ENCODE measurements at regions not wholly inside any gene's neighbourhood (a gene's known extent, or its start where the extent isn't known, plus 50 kb on each side); places are given as distances from the start of the nearest gene placed in this dataset.

GRCh38 chr13:83531022-83531421 is 351.3 kb downstream of the SLITRK1 start:
- no peak for DNase-seq (ENCODE audit: low spot score)
- H3K4me3 ChIP-seq = no peak overlapping the region
- 30% methylated on average over 1 of the region's 1 CpG for WGBS (ENCODE audit: low lambda C conversion rate, missing lambda C conversion rate)
- H3K9me2 ChIP-seq (replicated peaks; ENCODE audit: insufficient read depth) = no peaks in the 10 kb centered on the region
- H3K27ac ChIP-seq = no peak overlapping the region
- TF ChIP-seq, protein P1, sequence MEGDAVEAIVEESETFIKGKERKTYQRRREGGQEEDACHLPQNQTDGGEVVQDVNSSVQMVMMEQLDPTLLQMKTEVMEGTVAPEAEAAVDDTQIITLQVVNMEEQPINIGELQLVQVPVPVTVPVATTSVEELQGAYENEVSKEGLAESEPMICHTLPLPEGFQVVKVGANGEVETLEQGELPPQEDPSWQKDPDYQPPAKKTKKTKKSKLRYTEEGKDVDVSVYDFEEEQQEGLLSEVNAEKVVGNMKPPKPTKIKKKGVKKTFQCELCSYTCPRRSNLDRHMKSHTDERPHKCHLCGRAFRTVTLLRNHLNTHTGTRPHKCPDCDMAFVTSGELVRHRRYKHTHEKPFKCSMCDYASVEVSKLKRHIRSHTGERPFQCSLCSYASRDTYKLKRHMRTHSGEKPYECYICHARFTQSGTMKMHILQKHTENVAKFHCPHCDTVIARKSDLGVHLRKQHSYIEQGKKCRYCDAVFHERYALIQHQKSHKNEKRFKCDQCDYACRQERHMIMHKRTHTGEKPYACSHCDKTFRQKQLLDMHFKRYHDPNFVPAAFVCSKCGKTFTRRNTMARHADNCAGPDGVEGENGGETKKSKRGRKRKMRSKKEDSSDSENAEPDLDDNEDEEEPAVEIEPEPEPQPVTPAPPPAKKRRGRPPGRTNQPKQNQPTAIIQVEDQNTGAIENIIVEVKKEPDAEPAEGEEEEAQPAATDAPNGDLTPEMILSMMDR (IDR thresholded peaks at IDR 0.05; ENCODE audit: poor library complexity) = no peak
- TF ChIP-seq EZH2 (IDR thresholded peaks at IDR 0.05; ENCODE audit: borderline replicate concordance) = no peak
- TF ChIP-seq EZH2phosphoT487 (IDR thresholded peaks at IDR 0.05; ENCODE audit: low read depth, severe bottlenecking, unreplicated experiment) = no peak
- H4K20me1 ChIP-seq (ENCODE audit: insufficient read depth, poor library complexity, severe bottlenecking) = no peaks in the 10 kb centered on the region
- no peaks in the 10 kb centered on the region for H3K36me3 ChIP-seq (replicated peaks; ENCODE audit: insufficient read depth, low read depth)
- H3K4me1 ChIP-seq (ENCODE audit: insufficient read depth) = no peaks in the 10 kb centered on the region
- H3K9me3 ChIP-seq (ENCODE audit: low read depth) = no peaks in the 10 kb centered on the region
- H3K4me2 ChIP-seq = no peak overlapping the region
- no peak overlapping the region for H2AFZ ChIP-seq
- H3K27me3 ChIP-seq = no peaks in the 10 kb centered on the region
- H3K79me2 ChIP-seq = no peaks in the 10 kb centered on the region

- no peaks in the 10 kb centered on the region for H3K36me3 ChIP-seq (replicated peaks; ENCODE audit: insufficient read depth, low read depth)
- H4K20me1 ChIP-seq (ENCODE audit: insufficient read depth, poor library complexity, severe bottlenecking) = no peaks in the 10 kb centered on the region
- H3K27me3 ChIP-seq = no peaks in the 10 kb centered on the region
- H3K27ac ChIP-seq = no peak overlapping the region
- no peak overlapping the region for H3K4me2 ChIP-seq
- no peaks in the 10 kb centered on the region for H3K4me1 ChIP-seq (ENCODE audit: insufficient read depth)
- 96% methylated on average over 23 of the region's 25 CpGs for WGBS (ENCODE audit: low lambda C conversion rate, missing lambda C conversion rate)
- no peak overlapping the region for H3K4me3 ChIP-seq
- DNase-seq (ENCODE audit: low spot score) = no peak
- H3K79me2 ChIP-seq = no peaks in the 10 kb centered on the region
- no peak overlapping the region for H2AFZ ChIP-seq
- TF ChIP-seq EZH2phosphoT487 (IDR thresholded peaks at IDR 0.05; ENCODE audit: low read depth, severe bottlenecking, unreplicated experiment) (no peak), EZH2 (IDR thresholded peaks at IDR 0.05; ENCODE audit: borderline replicate concordance) (no peak)
- TF ChIP-seq, protein P1 (IDR thresholded peaks at IDR 0.05; ENCODE audit: poor library complexity) = no peak
- no peaks in the 10 kb centered on the region for H3K9me2 ChIP-seq (replicated peaks; ENCODE audit: insufficient read depth)
- H3K9me3 ChIP-seq (ENCODE audit: low read depth) = no peaks in the 10 kb centered on the region
These were observed 365.5 kb downstream of the SLITRK1 start for GRCh38 chr13:83516781-83517180.

- no peaks in the 10 kb centered on the region for H3K36me3 ChIP-seq (replicated peaks; ENCODE audit: insufficient read depth, low read depth)
- H3K27me3 ChIP-seq = no peaks in the 10 kb centered on the region
- no peak overlapping the region for H3K4me3 ChIP-seq
- H3K27ac ChIP-seq = no peak overlapping the region
- no peaks in the 10 kb centered on the region for H4K20me1 ChIP-seq (ENCODE audit: insufficient read depth, poor library complexity, severe bottlenecking)
- no peaks in the 10 kb centered on the region for H3K9me2 ChIP-seq (replicated peaks; ENCODE audit: insufficient read depth)
- H3K9me3 ChIP-seq (ENCODE audit: low read depth) = no peaks in the 10 kb centered on the region
- H3K4me1 ChIP-seq (ENCODE audit: insufficient read depth) = no peaks in the 10 kb centered on the region
- no peak overlapping the region for H2AFZ ChIP-seq
- H3K79me2 ChIP-seq = no peaks in the 10 kb centered on the region
- DNase-seq (ENCODE audit: low spot score) = no peak
- WGBS (ENCODE audit: low lambda C conversion rate, missing lambda C conversion rate) = 92% methylated on average over 1 of the region's 1 CpG
- no peak overlapping the region for H3K4me2 ChIP-seq
- TF ChIP-seq EZH2 (IDR thresholded peaks at IDR 0.05; ENCODE audit: borderline replicate concordance) (no peak), EZH2phosphoT487 (IDR thresholded peaks at IDR 0.05; ENCODE audit: low read depth, severe bottlenecking, unreplicated experiment) (no peak)
- TF ChIP-seq, protein P1 (IDR thresholded peaks at IDR 0.05; ENCODE audit: poor library complexity) = no peak
These were observed 366.8 kb downstream of the SLITRK1 start for GRCh38 chr13:83515268-83516015.

All from hepatocyte (in vitro differentiated cells).